ENCODE measurements at regions not wholly inside any gene's neighbourhood (a gene's known extent, or its start where the extent isn't known, plus 50 kb on each side); places are given as distances from the start of the nearest gene placed in this dataset.

DNA sequence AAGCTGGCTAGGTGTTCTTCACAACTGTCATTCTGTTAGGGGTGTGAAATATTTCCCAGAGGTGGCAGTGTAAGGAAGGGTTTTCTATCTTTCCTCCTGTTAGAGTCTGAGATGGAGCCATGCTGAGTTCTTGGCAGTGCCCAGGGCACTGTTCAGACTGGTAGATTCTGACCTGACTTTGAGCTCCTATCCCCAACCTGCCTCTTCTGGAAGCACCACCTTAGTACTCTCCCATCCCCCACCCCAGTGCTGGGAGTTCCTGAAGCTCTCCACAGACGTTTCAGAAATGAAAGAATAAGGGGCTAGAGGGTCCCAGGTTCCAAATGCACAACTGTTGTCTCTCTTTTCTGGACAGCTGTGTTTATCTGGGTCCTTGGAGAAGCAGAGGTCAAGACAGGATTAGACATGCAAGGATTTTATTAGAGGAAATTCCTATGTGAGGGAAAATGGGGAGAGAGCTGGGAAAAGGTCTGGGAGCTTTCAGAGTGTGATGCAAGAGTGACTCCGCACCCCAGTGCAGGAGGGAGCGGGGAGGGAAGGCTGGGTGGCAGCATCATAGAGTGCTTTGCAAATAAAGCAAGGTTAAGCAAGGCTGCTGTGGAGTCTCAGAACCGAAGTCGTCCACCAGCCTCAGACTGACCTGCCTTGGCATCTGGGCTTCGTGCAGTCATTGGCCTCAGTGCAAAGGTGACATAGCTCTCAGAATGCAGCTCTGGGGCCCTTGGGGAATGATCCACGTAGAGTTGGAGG, 75.5 kb downstream of the SLC4A3 start:
- TF ChIP-seq EZH2 (IDR thresholded peaks at IDR 0.05; ENCODE audit: insufficient read depth, low read length): no peak
- TF ChIP-seq, protein P1, sequence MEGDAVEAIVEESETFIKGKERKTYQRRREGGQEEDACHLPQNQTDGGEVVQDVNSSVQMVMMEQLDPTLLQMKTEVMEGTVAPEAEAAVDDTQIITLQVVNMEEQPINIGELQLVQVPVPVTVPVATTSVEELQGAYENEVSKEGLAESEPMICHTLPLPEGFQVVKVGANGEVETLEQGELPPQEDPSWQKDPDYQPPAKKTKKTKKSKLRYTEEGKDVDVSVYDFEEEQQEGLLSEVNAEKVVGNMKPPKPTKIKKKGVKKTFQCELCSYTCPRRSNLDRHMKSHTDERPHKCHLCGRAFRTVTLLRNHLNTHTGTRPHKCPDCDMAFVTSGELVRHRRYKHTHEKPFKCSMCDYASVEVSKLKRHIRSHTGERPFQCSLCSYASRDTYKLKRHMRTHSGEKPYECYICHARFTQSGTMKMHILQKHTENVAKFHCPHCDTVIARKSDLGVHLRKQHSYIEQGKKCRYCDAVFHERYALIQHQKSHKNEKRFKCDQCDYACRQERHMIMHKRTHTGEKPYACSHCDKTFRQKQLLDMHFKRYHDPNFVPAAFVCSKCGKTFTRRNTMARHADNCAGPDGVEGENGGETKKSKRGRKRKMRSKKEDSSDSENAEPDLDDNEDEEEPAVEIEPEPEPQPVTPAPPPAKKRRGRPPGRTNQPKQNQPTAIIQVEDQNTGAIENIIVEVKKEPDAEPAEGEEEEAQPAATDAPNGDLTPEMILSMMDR (IDR thresholded peaks at IDR 0.05; ENCODE audit: insufficient read depth, low read depth, low read length): no peak
